Transverse colon (tissue), 4 donors: ENCODE measurements at regions not wholly inside any gene's neighbourhood (a gene's known extent, or its start where the extent isn't known, plus 50 kb on each side); places are given as distances from the start of the nearest gene placed in this dataset.

Experiments
- DNase-seq: peaks from one replicate; pipeline ENCODE4 v3.0.0-alpha.2; 2019
- H3K27ac ChIP-seq, 4 donors: fragments of 200-600 bp; sonication (generic); 2 replicates each; pipeline ENCODE4 v1.5.1; 2016 to 2018; ENCODE audit warnings: inconsistent platforms in 4 of 4
- H3K27me3 ChIP-seq: fragments of 200-600 bp; sonication (generic); 2 replicates; pipeline ENCODE4 v1.5.1; 2017; ENCODE audit warnings: inconsistent platforms
- H3K36me3 ChIP-seq, 4 donors: fragments of 200-600 bp; sonication (generic); 2 replicates each; pipeline ENCODE4 v1.5.1; 2017 to 2019; ENCODE audit warnings: inconsistent platforms in 4 of 4
- H3K4me1 ChIP-seq, 4 donors: fragments of 200-600 bp; sonication (generic); 2 replicates each; pipeline ENCODE4 v1.5.1; 2017 to 2020; ENCODE audit warnings: inconsistent platforms in 4 of 4
- H3K4me3 ChIP-seq, 4 donors: fragments of 200-600 bp; sonication (generic); 1 replicate in 1 of 4; 2 replicates in 3 of 4; pipeline versions ENCODE4 v1.5.1 to v1.6.1; 2017 to 2019; ENCODE audit warnings: inconsistent platforms in 4 of 4
- H3K9me3 ChIP-seq, 2 donors: fragments of 200-600 bp; sonication (generic); 2 replicates each; pipeline ENCODE4 v1.5.1; 2017 to 2019; ENCODE audit warnings: inconsistent platforms in 2 of 2
- EP300 ChIP-seq: sonication (generic); formaldehyde crosslinking; IDR thresholded peaks from one replicate; pipeline ENCODE4 v1.6.1; 2017; ENCODE audit warnings: antibody characterized with exemption, low read depth
- POLR2A ChIP-seq: fragments of 450-650 bp; IDR thresholded peaks from one replicate; pipeline ENCODE4 v1.6.1; 2016; ENCODE audit warnings: antibody characterized with exemption, mild to moderate bottlenecking, moderate library complexity
- POLR2AphosphoS5 ChIP-seq, 3 donors: sonication (generic); formaldehyde crosslinking; IDR thresholded peaks; one replicate each; pipeline ENCODE4 v1.6.1; 2016; ENCODE audit warnings: antibody characterized with exemption in 3 of 3
- WGBS, 2 donors: methylation state at CpG; one replicate each; pipeline ENCODE4 v1.1.5; 2018; ENCODE audit warnings: low coverage in 1 of 2; 5-methylcytosine and 5-hydroxymethylcytosine counted together
- in situ Hi-C, 4 donors: fragments of 200-750 bp; cut with MboI; loops; one replicate each; pipeline versions ENCODE4 v1.15.0 to v1.15.1; 2017; ENCODE audit warnings: low sequenced_read_pairs in 3 of 4, low pct_ligation_motif_present in 1 of 4, low pct_unique_long_range_greater_than_20kb in 1 of 4
- intact Hi-C: fragments of 100-400 bp; cut with DNase I; formaldehyde crosslinking; loops from one replicate; pipeline ENCODE4 v1.15.1; 2023; ENCODE audit warnings: low total_unique reads
- TF ChIP-seq, protein P1 (sequence below), 5 experiments: fragments of 200-600 bp in 3 of 5; fragments of 450-650 bp in 2 of 5; sonication (generic) in 3 of 5; IDR thresholded peaks; 1 replicate in 2 of 5; 2 replicates in 3 of 5; pipeline ENCODE4 v1.5.1; 2016 to 2017; ENCODE audit warnings: antibody characterized with exemption in 5 of 5, inconsistent platforms in 3 of 5, mild to moderate bottlenecking in 2 of 5, moderate library complexity in 1 of 5

DNA sequence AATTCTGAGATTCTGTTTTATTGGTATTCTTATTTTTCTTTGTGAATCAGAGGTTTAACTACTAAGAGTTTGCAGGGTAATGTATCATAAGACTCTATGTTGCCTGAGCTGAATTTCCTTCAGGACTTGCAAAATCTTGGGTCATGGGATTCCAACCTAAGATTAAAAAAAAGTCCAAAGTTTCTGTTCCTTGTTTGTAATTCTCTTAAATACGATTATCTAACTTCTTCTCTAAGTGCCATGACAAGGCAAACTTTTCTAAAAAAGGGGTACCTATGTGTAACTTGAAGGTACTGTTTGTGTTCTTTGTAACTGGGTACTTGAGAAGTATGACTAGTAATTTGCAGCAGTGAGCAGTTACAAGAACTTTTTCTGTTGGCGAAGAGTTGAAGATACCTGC, 181.3 kb upstream of the ZEB2 start:
- Histone ChIP-seq H3K27me3 (no peaks in the 10 kb centered on the region), H3K36me3 (no peaks in the 10 kb centered on the region), H3K27ac (peak overlapping the region in 1 of 4 donors; percentile 35), H3K4me1 (no peaks in the 10 kb centered on the region), H3K9me3 (no peaks in the 10 kb centered on the region), H3K4me3 (no peak overlapping the region)
- in situ Hi-C loops (no loop called here), intact Hi-C loops (no loop called here)
- TF ChIP-seq POLR2A (no peak), EP300 (no peak), POLR2AphosphoS5 (IDR thresholded peaks at IDR 0.05) (no peak)
- TF ChIP-seq, protein P1, sequence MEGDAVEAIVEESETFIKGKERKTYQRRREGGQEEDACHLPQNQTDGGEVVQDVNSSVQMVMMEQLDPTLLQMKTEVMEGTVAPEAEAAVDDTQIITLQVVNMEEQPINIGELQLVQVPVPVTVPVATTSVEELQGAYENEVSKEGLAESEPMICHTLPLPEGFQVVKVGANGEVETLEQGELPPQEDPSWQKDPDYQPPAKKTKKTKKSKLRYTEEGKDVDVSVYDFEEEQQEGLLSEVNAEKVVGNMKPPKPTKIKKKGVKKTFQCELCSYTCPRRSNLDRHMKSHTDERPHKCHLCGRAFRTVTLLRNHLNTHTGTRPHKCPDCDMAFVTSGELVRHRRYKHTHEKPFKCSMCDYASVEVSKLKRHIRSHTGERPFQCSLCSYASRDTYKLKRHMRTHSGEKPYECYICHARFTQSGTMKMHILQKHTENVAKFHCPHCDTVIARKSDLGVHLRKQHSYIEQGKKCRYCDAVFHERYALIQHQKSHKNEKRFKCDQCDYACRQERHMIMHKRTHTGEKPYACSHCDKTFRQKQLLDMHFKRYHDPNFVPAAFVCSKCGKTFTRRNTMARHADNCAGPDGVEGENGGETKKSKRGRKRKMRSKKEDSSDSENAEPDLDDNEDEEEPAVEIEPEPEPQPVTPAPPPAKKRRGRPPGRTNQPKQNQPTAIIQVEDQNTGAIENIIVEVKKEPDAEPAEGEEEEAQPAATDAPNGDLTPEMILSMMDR (IDR thresholded peaks at IDR 0.05) = no peak
- no peak for DNase-seq
- WGBS, 2 donors = 70 to 75% methylated on average over 1 to 2 of the region's 2 CpGs

DNA sequence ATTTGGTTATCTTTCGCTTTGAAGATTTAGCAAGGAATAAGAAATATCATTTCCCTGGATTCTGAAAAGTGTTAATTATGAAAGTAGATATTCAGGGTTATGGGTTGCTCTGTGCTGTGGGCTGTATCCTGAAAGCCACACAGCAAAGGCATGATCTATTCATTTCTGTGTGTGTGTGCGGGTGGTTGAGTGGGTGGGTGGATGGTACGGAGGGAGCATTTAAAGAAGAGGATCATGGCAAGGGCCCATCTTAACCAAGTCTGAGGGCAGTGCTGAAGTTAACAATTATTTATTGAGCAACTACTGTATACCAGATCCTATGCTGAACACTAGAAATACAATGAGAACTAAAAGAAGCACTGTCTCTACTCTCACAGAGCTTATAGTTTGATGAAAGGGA, 178.2 kb upstream of the ZEB2 start:
- Histone ChIP-seq H3K27me3 (no peaks in the 10 kb centered on the region), H3K36me3 (no peaks in the 10 kb centered on the region), H3K9me3 (no peaks in the 10 kb centered on the region), H3K4me1 (no peaks in the 10 kb centered on the region), H3K27ac (no peak overlapping the region), H3K4me3 (no peak overlapping the region)
- WGBS, 2 donors = 92 to 93% methylated on average over 2 to 3 of the region's 3 CpGs
- TF ChIP-seq POLR2AphosphoS5 (IDR thresholded peaks at IDR 0.05) (no peak), POLR2A (no peak), EP300 (no peak)
- TF ChIP-seq, protein P1 (IDR thresholded peaks at IDR 0.05) = no peak
- no peak for DNase-seq
- in situ Hi-C loops (no loop called here), intact Hi-C loops (no loop called here)

DNA sequence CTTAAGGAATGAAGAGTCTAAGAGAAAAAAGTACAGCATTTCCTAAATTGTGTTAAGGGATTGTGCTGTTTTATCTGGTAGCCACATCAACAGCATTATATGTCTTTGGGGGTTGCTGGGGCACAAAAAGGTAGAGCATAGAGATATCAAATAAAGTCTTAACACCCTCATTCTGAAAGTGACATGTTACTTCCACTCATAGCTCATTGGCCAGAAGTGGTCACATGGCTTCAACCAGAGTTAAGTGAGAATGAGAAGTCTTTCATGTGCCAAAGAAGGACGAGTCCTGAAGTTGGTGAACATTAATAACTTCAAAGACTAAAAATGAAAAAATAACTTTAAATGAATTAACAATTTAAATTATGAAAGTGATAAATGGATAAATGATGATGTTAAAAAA, 175.7 kb upstream of the ZEB2 start:
- Histone ChIP-seq H3K27me3 (no peaks in the 10 kb centered on the region), H3K4me1 (no peaks in the 10 kb centered on the region), H3K36me3 (no peaks in the 10 kb centered on the region), H3K9me3 (no peaks in the 10 kb centered on the region), H3K27ac (no peak overlapping the region), H3K4me3 (no peak overlapping the region)
- WGBS, 2 donors = 73 to 82% methylated on average over 1 of the region's 1 CpG
- no peak for DNase-seq
- in situ Hi-C loops (no loop called here), intact Hi-C loops (no loop called here)
- TF ChIP-seq POLR2AphosphoS5 (IDR thresholded peaks at IDR 0.05) (no peak), POLR2A (no peak), EP300 (no peak)
- TF ChIP-seq, protein P1 (IDR thresholded peaks at IDR 0.05) = no peak

DNA sequence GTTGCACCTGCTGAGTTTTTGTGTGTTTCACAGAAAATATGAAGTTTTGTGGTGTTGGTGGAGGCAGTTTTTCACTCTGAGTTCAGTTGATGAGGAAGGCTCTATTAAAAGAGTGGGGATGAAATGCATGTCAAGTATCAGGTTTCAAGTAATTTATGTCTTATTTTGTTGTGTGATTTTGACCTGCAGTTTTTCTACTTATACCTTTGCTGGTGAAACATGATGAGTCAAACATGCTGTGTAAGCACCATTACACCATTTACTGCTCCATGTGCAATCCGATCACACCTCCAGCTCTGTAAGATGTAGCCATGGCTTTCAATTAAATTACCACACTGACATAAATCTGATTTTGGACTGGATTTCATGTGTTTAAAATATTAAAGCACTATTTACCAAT, 174.5 kb upstream of the ZEB2 start:
- Histone ChIP-seq H3K4me1 (no peaks in the 10 kb centered on the region), H3K27ac (no peak overlapping the region), H3K4me3 (no peak overlapping the region), H3K27me3 (no peaks in the 10 kb centered on the region), H3K9me3 (no peaks in the 10 kb centered on the region), H3K36me3 (no peaks in the 10 kb centered on the region)
- intact Hi-C loops (no loop called here), in situ Hi-C loops (no loop called here)
- TF ChIP-seq POLR2A (no peak), POLR2AphosphoS5 (IDR thresholded peaks at IDR 0.05) (no peak), EP300 (no peak)
- TF ChIP-seq, protein P1 (IDR thresholded peaks at IDR 0.05) = no peak
- WGBS, 2 donors = 76 to 83% methylated on average over 1 of the region's 1 CpG
- no peak for DNase-seq
